SJCRH30 (cell line): ENCODE measurements at regions not wholly inside any gene's neighbourhood (a gene's known extent, or its start where the extent isn't known, plus 50 kb on each side); places are given as distances from the start of the nearest gene placed in this dataset.
"Not testable (repeated sequence)": the region's sequence is repeated elsewhere in the genome, so short reads cannot be mapped to it uniquely, and the experiment has no call there.

Experiments used
- DNase-seq, 2 experiments: peaks; one replicate each; pipeline ENCODE4 v3.0.0-alpha.2; 2015 to 2020
- H3K27ac ChIP-seq: fragments of 250-450 bp; sonication (Bioruptor Pico); 2 replicates; pipeline ENCODE4 v1.5.1; 2020; ENCODE audit warnings: mild to moderate bottlenecking, moderate library complexity
- H3K27me3 ChIP-seq: fragments of 250-450 bp; sonication (Bioruptor Pico); 2 replicates; pipeline ENCODE4 v1.5.1; 2020; ENCODE audit warnings: mild to moderate bottlenecking, moderate library complexity
- H3K36me3 ChIP-seq: fragments of 250-450 bp; sonication (Bioruptor Pico); 2 replicates; pipeline ENCODE4 v1.5.1; 2020; ENCODE audit warnings: mild to moderate bottlenecking, moderate library complexity
- H3K4me1 ChIP-seq: fragments of 250-450 bp; sonication (Bioruptor Pico); 2 replicates; pipeline ENCODE4 v1.5.1; 2020; ENCODE audit warnings: mild to moderate bottlenecking, moderate library complexity
- H3K4me3 ChIP-seq: fragments of 250-450 bp; sonication (Bioruptor Pico); 2 replicates; pipeline ENCODE4 v1.5.1; 2020; ENCODE audit warnings: mild to moderate bottlenecking, moderate library complexity
- H3K9me3 ChIP-seq: fragments of 250-450 bp; sonication (Bioruptor Pico); replicated peaks from 2 replicates; pipeline ENCODE4 v1.5.1; 2020; ENCODE audit warnings: mild to moderate bottlenecking, moderate library complexity

GRCh38 chr2:8119782-8120505 lies 561.9 kb upstream of the ID2 start:
- no peak overlapping the region for H3K27ac ChIP-seq
- peaks cover 3% of the 10 kb centered on the region; the same call in 1 of the 2 replicates for H3K27me3 ChIP-seq
- DNase-seq, result no peak

GRCh38 chr2:8120506-8120860 lies 561.4 kb upstream of the ID2 start:
- Histone ChIP-seq H3K4me3 (no peak overlapping the region), H3K9me3 (no peaks in the 10 kb centered on the region), H3K27me3 (no peaks in the 10 kb centered on the region), H3K36me3 (no peaks in the 10 kb centered on the region), H3K4me1 (no peaks in the 10 kb centered on the region), H3K27ac (no peak overlapping the region)
- DNase-seq, result no peak

More at GRCh38 chr2:8119782-8120505, 561.9 kb upstream of the ID2 start:
- no peaks in the 10 kb centered on the region for H3K36me3 ChIP-seq
- no peak overlapping the region for H3K4me3 ChIP-seq
- no peaks in the 10 kb centered on the region for H3K4me1 ChIP-seq
- no peaks in the 10 kb centered on the region for H3K9me3 ChIP-seq

GRCh38 chr2:8121022-8121825 lies 560.6 kb upstream of the ID2 start:
- no peaks in the 10 kb centered on the region for H3K36me3 ChIP-seq
- no peaks in the 10 kb centered on the region for H3K4me1 ChIP-seq
- DNase-seq, result no peak
- no peak overlapping the region for H3K27ac ChIP-seq
- no peaks in the 10 kb centered on the region for H3K27me3 ChIP-seq
- no peaks in the 10 kb centered on the region for H3K9me3 ChIP-seq
- H3K4me3 ChIP-seq, result no peak overlapping the region

GRCh38 chr2:8121826-8122513 lies 559.9 kb upstream of the ID2 start:
- Histone ChIP-seq H3K36me3 (no peaks in the 10 kb centered on the region), H3K9me3 (no peaks in the 10 kb centered on the region), H3K4me3 (no peak overlapping the region), H3K27me3 (no peaks in the 10 kb centered on the region), H3K27ac (no peak overlapping the region), H3K4me1 (no peaks in the 10 kb centered on the region)
- no peak for DNase-seq

- no peak for DNase-seq
- H3K27me3 ChIP-seq, result no peaks in the 10 kb centered on the region
- H3K9me3 ChIP-seq, result no peaks in the 10 kb centered on the region
- no peaks in the 10 kb centered on the region for H3K4me1 ChIP-seq
- no peak overlapping the region for H3K4me3 ChIP-seq
- H3K36me3 ChIP-seq, result no peaks in the 10 kb centered on the region
- H3K27ac ChIP-seq, result no peak overlapping the region
Observed at GRCh38 chr2:8122520-8122919, 559.3 kb upstream of the ID2 start.

GRCh38 chr2:8123464-8123863 lies 558.4 kb upstream of the ID2 start:
- H3K4me1 ChIP-seq, result no peaks in the 10 kb centered on the region
- DNase-seq, result no peak
- no peak overlapping the region for H3K4me3 ChIP-seq
- H3K27me3 ChIP-seq, result no peaks in the 10 kb centered on the region
- no peaks in the 10 kb centered on the region for H3K36me3 ChIP-seq
- no peaks in the 10 kb centered on the region for H3K9me3 ChIP-seq
- H3K27ac ChIP-seq, result no peak overlapping the region

- no peaks in the 10 kb centered on the region for H3K9me3 ChIP-seq
Observed at GRCh38 chr2:8125741-8126711, 555.8 kb upstream of the ID2 start.

GRCh38 chr2:8126783-8127182 lies 555.1 kb upstream of the ID2 start:
- Histone ChIP-seq H3K27me3 (no peaks in the 10 kb centered on the region), H3K27ac (no peak overlapping the region), H3K4me1 (no peaks in the 10 kb centered on the region), H3K4me3 (no peak overlapping the region), H3K36me3 (no peaks in the 10 kb centered on the region), H3K9me3 (no peaks in the 10 kb centered on the region)
- DNase-seq, result no peak

More at GRCh38 chr2:8125741-8126711, 555.8 kb upstream of the ID2 start:
- H3K27ac ChIP-seq, result no peak overlapping the region
- H3K4me3 ChIP-seq, result no peak overlapping the region
- no peak for DNase-seq
- H3K36me3 ChIP-seq, result no peaks in the 10 kb centered on the region
- no peaks in the 10 kb centered on the region for H3K4me1 ChIP-seq
- no peaks in the 10 kb centered on the region for H3K27me3 ChIP-seq

- H3K36me3 ChIP-seq, H3K27me3 ChIP-seq, H3K4me3 ChIP-seq, H3K27ac ChIP-seq, DNase-seq, H3K9me3 ChIP-seq, H3K4me1 ChIP-seq: not testable (repeated sequence)
Observed at GRCh38 chr2:8131423-8131822, 550.4 kb upstream of the ID2 start.

- no peak overlapping the region for H3K4me3 ChIP-seq
- no peaks in the 10 kb centered on the region for H3K4me1 ChIP-seq
- H3K27me3 ChIP-seq, result no peaks in the 10 kb centered on the region
- H3K9me3 ChIP-seq, result no peaks in the 10 kb centered on the region
- no peaks in the 10 kb centered on the region for H3K36me3 ChIP-seq
- no peak overlapping the region for H3K27ac ChIP-seq
- no peak for DNase-seq
Observed at GRCh38 chr2:8132351-8132831, 549.5 kb upstream of the ID2 start.

GRCh38 chr2:8132879-8133278 lies 549.0 kb upstream of the ID2 start:
- Histone ChIP-seq H3K36me3 (no peaks in the 10 kb centered on the region), H3K27ac (no peak overlapping the region), H3K4me3 (no peak overlapping the region)

GRCh38 chr2:8133363-8133762 lies 548.5 kb upstream of the ID2 start:
- Histone ChIP-seq H3K27ac (no peak overlapping the region), H3K4me3 (no peak overlapping the region), H3K27me3 (no peaks in the 10 kb centered on the region), H3K9me3 (no peaks in the 10 kb centered on the region), H3K4me1 (no peaks in the 10 kb centered on the region), H3K36me3 (no peaks in the 10 kb centered on the region)
- DNase-seq, result no peak

More at GRCh38 chr2:8132879-8133278, 549.0 kb upstream of the ID2 start:
- Histone ChIP-seq H3K4me1 (no peaks in the 10 kb centered on the region), H3K9me3 (no peaks in the 10 kb centered on the region), H3K27me3 (no peaks in the 10 kb centered on the region)
- DNase-seq, result no peak

GRCh38 chr2:8133913-8134472 lies 547.9 kb upstream of the ID2 start:
- no peak overlapping the region for H3K4me3 ChIP-seq
- no peaks in the 10 kb centered on the region for H3K36me3 ChIP-seq
- H3K27me3 ChIP-seq, result no peaks in the 10 kb centered on the region
- no peak overlapping the region for H3K27ac ChIP-seq
- H3K4me1 ChIP-seq, result no peaks in the 10 kb centered on the region
- no peak for DNase-seq
- no peaks in the 10 kb centered on the region for H3K9me3 ChIP-seq

GRCh38 chr2:8134473-8134932 lies 547.4 kb upstream of the ID2 start:
- no peaks in the 10 kb centered on the region for H3K27me3 ChIP-seq
- no peak for DNase-seq
- no peaks in the 10 kb centered on the region for H3K9me3 ChIP-seq
- H3K27ac ChIP-seq, result no peak overlapping the region
- H3K4me3 ChIP-seq, result no peak overlapping the region
- H3K4me1 ChIP-seq, result no peaks in the 10 kb centered on the region
- H3K36me3 ChIP-seq, result no peaks in the 10 kb centered on the region
